ENCODE measurements at regions not wholly inside any gene's neighbourhood (a gene's known extent, or its start where the extent isn't known, plus 50 kb on each side); places are given as distances from the start of the nearest gene placed in this dataset.
"Not testable (repeated sequence)": the region's sequence is repeated elsewhere in the genome, so short reads cannot be mapped to it uniquely, and the experiment has no call there.

DNA sequence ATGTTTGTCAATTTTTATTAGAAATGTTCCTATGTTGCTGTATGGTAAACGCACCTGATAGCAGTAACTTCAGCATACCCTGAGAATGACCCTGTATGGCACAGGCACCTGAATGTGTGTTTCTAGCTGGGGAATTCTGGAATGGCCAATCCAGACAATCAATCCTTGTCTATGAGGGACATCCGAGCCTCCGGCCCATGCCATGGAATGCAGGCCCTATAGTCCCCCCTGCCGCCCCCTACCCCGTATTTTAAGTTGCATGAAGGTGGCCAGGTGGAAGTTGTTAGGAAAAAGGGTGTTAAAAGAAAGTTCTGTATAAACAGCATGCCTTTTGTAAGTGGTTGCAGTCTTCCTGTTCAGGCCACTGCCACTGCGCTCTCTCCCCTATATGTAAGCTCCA is 595.9 kb downstream of the DSC3 start:
- Histone ChIP-seq H3K36me3 (ENCODE audit: control insufficient read depth, insufficient read depth, low read length) (no peaks in the 10 kb centered on the region), H3K4me3 (replicated peaks; ENCODE audit: low read depth, low read length) (no peak overlapping the region), H3K27me3 (replicated peaks; ENCODE audit: control insufficient read depth, insufficient read depth, low read length) (no peaks in the 10 kb centered on the region)
- TF ChIP-seq, protein P1, sequence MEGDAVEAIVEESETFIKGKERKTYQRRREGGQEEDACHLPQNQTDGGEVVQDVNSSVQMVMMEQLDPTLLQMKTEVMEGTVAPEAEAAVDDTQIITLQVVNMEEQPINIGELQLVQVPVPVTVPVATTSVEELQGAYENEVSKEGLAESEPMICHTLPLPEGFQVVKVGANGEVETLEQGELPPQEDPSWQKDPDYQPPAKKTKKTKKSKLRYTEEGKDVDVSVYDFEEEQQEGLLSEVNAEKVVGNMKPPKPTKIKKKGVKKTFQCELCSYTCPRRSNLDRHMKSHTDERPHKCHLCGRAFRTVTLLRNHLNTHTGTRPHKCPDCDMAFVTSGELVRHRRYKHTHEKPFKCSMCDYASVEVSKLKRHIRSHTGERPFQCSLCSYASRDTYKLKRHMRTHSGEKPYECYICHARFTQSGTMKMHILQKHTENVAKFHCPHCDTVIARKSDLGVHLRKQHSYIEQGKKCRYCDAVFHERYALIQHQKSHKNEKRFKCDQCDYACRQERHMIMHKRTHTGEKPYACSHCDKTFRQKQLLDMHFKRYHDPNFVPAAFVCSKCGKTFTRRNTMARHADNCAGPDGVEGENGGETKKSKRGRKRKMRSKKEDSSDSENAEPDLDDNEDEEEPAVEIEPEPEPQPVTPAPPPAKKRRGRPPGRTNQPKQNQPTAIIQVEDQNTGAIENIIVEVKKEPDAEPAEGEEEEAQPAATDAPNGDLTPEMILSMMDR (IDR thresholded peaks at IDR 0.05; ENCODE audit: insufficient read depth, low read length, poor library complexity, severe bottlenecking), result no peak
- DNase-seq (ENCODE audit: extremely low read depth, insufficient read length), result no peak

DNA sequence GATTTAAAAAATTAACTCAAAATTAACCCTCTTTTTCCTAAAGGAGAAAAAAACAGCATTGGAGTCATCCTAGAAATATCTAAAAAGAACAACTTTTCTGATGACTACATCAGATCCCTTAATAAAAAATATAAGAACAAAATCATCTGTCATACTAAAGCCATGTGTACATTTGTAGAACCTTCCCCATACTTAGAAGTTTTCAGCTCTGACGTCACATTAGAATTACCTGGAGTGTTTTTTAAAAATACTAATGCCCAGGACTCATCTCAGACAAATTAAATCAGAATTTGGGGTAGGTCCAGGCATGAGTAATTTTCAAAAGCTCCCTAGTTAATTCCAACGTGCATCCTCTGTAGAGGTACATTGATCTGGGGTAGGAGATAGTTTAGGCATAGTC is 598.0 kb downstream of the DSC3 start:
- Histone ChIP-seq H3K36me3 (ENCODE audit: control insufficient read depth, insufficient read depth, low read length) (no peaks in the 10 kb centered on the region), H3K4me3 (replicated peaks; ENCODE audit: low read depth, low read length) (no peak overlapping the region), H3K27me3 (replicated peaks; ENCODE audit: control insufficient read depth, insufficient read depth, low read length) (no peaks in the 10 kb centered on the region)
- TF ChIP-seq, protein P1 (IDR thresholded peaks at IDR 0.05; ENCODE audit: insufficient read depth, low read length, poor library complexity, severe bottlenecking), result no peak
- no peak for DNase-seq (ENCODE audit: extremely low read depth, insufficient read length)

DNA sequence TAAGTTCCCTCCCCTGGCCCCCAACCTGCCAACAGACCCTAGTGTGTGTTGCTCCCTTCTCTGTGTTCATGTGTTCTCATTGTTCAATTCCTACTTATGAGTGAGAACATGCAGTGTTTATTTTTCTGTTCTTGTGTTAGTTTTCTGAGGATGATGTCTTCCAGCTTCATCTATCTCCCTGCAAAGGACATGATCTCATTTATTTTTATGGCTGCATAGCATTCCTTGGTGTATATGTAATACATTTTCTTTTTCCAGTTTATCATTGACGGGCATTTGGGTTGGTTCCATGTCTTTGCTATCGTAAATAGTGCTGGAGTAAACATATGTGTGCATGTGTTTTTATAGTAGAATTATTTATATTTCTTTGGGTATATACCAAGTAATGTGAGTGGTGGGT is 602.2 kb downstream of the DSC3 start:
- TF ChIP-seq, protein P1 (IDR thresholded peaks at IDR 0.05; ENCODE audit: insufficient read depth, low read length, poor library complexity, severe bottlenecking), result no peak

GRCh38 chr18:30439174-30439573 is 603.4 kb downstream of the DSC3 start:
- no peak for DNase-seq (ENCODE audit: extremely low read depth, insufficient read length)
- H3K4me3 ChIP-seq (replicated peaks; ENCODE audit: low read depth, low read length), result no peak overlapping the region
- no peaks in the 10 kb centered on the region for H3K36me3 ChIP-seq (ENCODE audit: control insufficient read depth, insufficient read depth, low read length)
- TF ChIP-seq, protein P1 (IDR thresholded peaks at IDR 0.05; ENCODE audit: insufficient read depth, low read length, poor library complexity, severe bottlenecking), result no peak
- no peaks in the 10 kb centered on the region for H3K27me3 ChIP-seq (replicated peaks; ENCODE audit: control insufficient read depth, insufficient read depth, low read length)

More for the DNA sequence above, 602.2 kb downstream of the DSC3 start:
- no peak for DNase-seq (ENCODE audit: extremely low read depth, insufficient read length)
- Histone ChIP-seq H3K4me3 (replicated peaks; ENCODE audit: low read depth, low read length) (no peak overlapping the region), H3K36me3 (ENCODE audit: control insufficient read depth, insufficient read depth, low read length) (no peaks in the 10 kb centered on the region), H3K27me3 (replicated peaks; ENCODE audit: control insufficient read depth, insufficient read depth, low read length) (no peaks in the 10 kb centered on the region)

- DNase-seq (ENCODE audit: extremely low read depth, insufficient read length), result no peak
- no peaks in the 10 kb centered on the region for H3K36me3 ChIP-seq (ENCODE audit: control insufficient read depth, insufficient read depth, low read length)
- TF ChIP-seq, protein P1 (IDR thresholded peaks at IDR 0.05; ENCODE audit: insufficient read depth, low read length, poor library complexity, severe bottlenecking), result no peak
- no peak overlapping the region for H3K4me3 ChIP-seq (replicated peaks; ENCODE audit: low read depth, low read length)
- H3K27me3 ChIP-seq (replicated peaks; ENCODE audit: control insufficient read depth, insufficient read depth, low read length), result no peaks in the 10 kb centered on the region
Observed at GRCh38 chr18:30432349-30432748, 610.2 kb downstream of the DSC3 start.

DNA sequence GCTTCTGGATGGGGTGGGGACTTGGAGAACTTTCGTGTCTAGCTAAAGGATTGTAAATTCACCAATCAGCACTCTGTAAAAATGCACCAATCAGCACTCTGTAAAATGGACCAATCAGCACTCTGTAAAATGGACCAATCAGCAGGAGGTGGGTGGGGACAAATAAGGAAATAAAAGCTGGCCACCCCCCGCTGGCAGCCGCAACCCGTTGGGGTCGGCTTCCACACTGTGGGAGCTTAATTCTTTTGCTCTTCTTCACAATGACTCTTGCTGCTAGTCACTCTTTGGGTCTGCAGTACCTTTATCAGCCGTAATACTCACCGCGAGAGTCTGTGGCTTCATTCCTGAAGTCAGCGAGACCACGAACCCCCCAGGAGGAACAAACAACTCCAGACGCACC is 623.1 kb downstream of the DSC3 start:
- not testable (repeated sequence) for H3K36me3 ChIP-seq (ENCODE audit: control insufficient read depth, insufficient read depth, low read length); DNase-seq (ENCODE audit: extremely low read depth, insufficient read length); H3K27me3 ChIP-seq (replicated peaks; ENCODE audit: control insufficient read depth, insufficient read depth, low read length); H3K4me3 ChIP-seq (replicated peaks; ENCODE audit: low read depth, low read length)
